Omental fat pad (tissue), 3 donors: ENCODE measurements at regions not wholly inside any gene's neighbourhood (a gene's known extent, or its start where the extent isn't known, plus 50 kb on each side); places are given as distances from the start of the nearest gene placed in this dataset.

Source experiments
- ATAC-seq: fragments of 150-250 bp; one replicate; pipeline ENCODE4 v1.9.1; 2016; ENCODE audit warnings: mild to moderate bottlenecking, moderate library complexity; ENCODE audit not compliant: low FRiP score
- DNase-seq: peaks from one replicate; pipeline ENCODE4 v3.0.0-alpha.2; 2019; ENCODE audit warnings: low spot score
- CTCF ChIP-seq, 3 donors: fragments of 450-650 bp; IDR thresholded peaks; one replicate each; pipeline ENCODE4 v1.5.1; 2016 to 2017; ENCODE audit warnings: antibody characterized with exemption in 3 of 3, mild to moderate bottlenecking in 3 of 3, moderate library complexity in 2 of 3

- no peak for DNase-seq
- no peak for TF ChIP-seq CTCF (IDR thresholded peaks at IDR 0.05)
- no peak for ATAC-seq
Measured at GRCh38 chr13:90519157-90519556, 828.3 kb upstream of the MIR17HG start.

GRCh38 chr13:90526711-90527110, 820.8 kb upstream of the MIR17HG start:
- ATAC-seq (no peak), DNase-seq (no peak)
- TF ChIP-seq CTCF (IDR thresholded peaks at IDR 0.05) = no peak

GRCh38 chr13:90531744-90532143, 815.7 kb upstream of the MIR17HG start:
- no peak for DNase-seq
- TF ChIP-seq CTCF (IDR thresholded peaks at IDR 0.05) = no peak
- ATAC-seq = no peak

- TF ChIP-seq CTCF (IDR thresholded peaks at IDR 0.05) = no peak
- ATAC-seq (no peak), DNase-seq (no peak)
Measured at GRCh38 chr13:90532861-90533492, 814.5 kb upstream of the MIR17HG start.

GRCh38 chr13:90533866-90534265, 813.6 kb upstream of the MIR17HG start:
- TF ChIP-seq CTCF (IDR thresholded peaks at IDR 0.05) = no peak
- DNase-seq (no peak), ATAC-seq (no peak)

GRCh38 chr13:90534617-90535370, 812.7 kb upstream of the MIR17HG start:
- DNase-seq = no peak
- TF ChIP-seq CTCF (IDR thresholded peaks at IDR 0.05) = no peak
- ATAC-seq = no peak

- DNase-seq = no peak
- ATAC-seq = no peak
- TF ChIP-seq CTCF (IDR thresholded peaks at IDR 0.05) = no peak
Measured at GRCh38 chr13:90535421-90535820, 812.1 kb upstream of the MIR17HG start.
